ENCODE measurements at regions not wholly inside any gene's neighbourhood (a gene's known extent, or its start where the extent isn't known, plus 50 kb on each side); places are given as distances from the start of the nearest gene placed in this dataset.

- Histone ChIP-seq H3K9me3 (ENCODE audit: control insufficient read depth, insufficient read depth, low read depth, low read length) (no peaks in the 10 kb centered on the region), H3K4me1 (ENCODE audit: control insufficient read depth, insufficient read depth, low read length) (no peaks in the 10 kb centered on the region), H3K4me3 (ENCODE audit: low read depth, low read length) (no peak overlapping the region), H3K27ac (ENCODE audit: extremely low read depth, low read depth, low read length) (no peak overlapping the region), H3K36me3 (ENCODE audit: control insufficient read depth in 2 of 2, insufficient read depth in 1 of 2, low read length in 2 of 2) (no peaks in the 10 kb centered on the region)
- no peak for TF ChIP-seq OVOL3 (tag by site-specific recombination; IDR thresholded peaks at IDR 0.05)
- TF ChIP-seq ZNF174 (tag by site-specific recombination; IDR thresholded peaks at IDR 0.05) = no peak
- TF ChIP-seq, protein P1, sequence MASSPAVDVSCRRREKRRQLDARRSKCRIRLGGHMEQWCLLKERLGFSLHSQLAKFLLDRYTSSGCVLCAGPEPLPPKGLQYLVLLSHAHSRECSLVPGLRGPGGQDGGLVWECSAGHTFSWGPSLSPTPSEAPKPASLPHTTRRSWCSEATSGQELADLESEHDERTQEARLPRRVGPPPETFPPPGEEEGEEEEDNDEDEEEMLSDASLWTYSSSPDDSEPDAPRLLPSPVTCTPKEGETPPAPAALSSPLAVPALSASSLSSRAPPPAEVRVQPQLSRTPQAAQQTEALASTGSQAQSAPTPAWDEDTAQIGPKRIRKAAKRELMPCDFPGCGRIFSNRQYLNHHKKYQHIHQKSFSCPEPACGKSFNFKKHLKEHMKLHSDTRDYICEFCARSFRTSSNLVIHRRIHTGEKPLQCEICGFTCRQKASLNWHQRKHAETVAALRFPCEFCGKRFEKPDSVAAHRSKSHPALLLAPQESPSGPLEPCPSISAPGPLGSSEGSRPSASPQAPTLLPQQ (tag by site-specific recombination; IDR thresholded peaks at IDR 0.05) = no peak
- no peak for TF ChIP-seq ZNF776 (tag by site-specific recombination; IDR thresholded peaks at IDR 0.05; ENCODE audit: borderline replicate concordance)
- no peak for TF ChIP-seq ZNF214 (tag by site-specific recombination; IDR thresholded peaks at IDR 0.05; ENCODE audit: borderline replicate concordance)
- TF ChIP-seq, protein P2, sequence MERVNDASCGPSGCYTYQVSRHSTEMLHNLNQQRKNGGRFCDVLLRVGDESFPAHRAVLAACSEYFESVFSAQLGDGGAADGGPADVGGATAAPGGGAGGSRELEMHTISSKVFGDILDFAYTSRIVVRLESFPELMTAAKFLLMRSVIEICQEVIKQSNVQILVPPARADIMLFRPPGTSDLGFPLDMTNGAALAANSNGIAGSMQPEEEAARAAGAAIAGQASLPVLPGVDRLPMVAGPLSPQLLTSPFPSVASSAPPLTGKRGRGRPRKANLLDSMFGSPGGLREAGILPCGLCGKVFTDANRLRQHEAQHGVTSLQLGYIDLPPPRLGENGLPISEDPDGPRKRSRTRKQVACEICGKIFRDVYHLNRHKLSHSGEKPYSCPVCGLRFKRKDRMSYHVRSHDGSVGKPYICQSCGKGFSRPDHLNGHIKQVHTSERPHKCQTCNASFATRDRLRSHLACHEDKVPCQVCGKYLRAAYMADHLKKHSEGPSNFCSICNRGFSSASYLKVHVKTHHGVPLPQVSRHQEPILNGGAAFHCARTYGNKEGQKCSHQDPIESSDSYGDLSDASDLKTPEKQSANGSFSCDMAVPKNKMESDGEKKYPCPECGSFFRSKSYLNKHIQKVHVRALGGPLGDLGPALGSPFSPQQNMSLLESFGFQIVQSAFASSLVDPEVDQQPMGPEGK (tag by site-specific recombination; IDR thresholded peaks at IDR 0.05) = no peak
- no peak for TF ChIP-seq ZFP3 (tag by site-specific recombination; IDR thresholded peaks at IDR 0.05; ENCODE audit: low read depth)
- no peak for TF ChIP-seq ZNF280C (tag by site-specific recombination; IDR thresholded peaks at IDR 0.05)
- TF ChIP-seq ZEB2 (tag by site-specific recombination; IDR thresholded peaks at IDR 0.05) = no peak
- TF ChIP-seq ZNF274 (IDR thresholded peaks at IDR 0.05; ENCODE audit: low read length) = no peak
- no peak for TF ChIP-seq ZNF274 (tag by site-specific recombination; IDR thresholded peaks at IDR 0.05; ENCODE audit: borderline replicate concordance)
- no peak for TF ChIP-seq ZNF24 (tag by site-specific recombination; IDR thresholded peaks at IDR 0.05)
- no peak for TF ChIP-seq ZNF501 (tag by site-specific recombination; IDR thresholded peaks at IDR 0.05)
- TF ChIP-seq HOXA7 (CRISPR knock-in tag; IDR thresholded peaks at IDR 0.05; ENCODE audit: borderline replicate concordance) = no peak
- TF ChIP-seq ZNF394 (tag by site-specific recombination; IDR thresholded peaks at IDR 0.05; ENCODE audit: borderline replicate concordance) = no peak
- TF ChIP-seq KLF9 (tag by site-specific recombination; IDR thresholded peaks at IDR 0.05; ENCODE audit: low read depth) = no peak
- ChIA-PET CTCF (no interaction called here), POLR2A (no interaction called here)
Observed at GRCh38 chr16:79468631-79469030, 131.9 kb downstream of the MAF start.

DNA sequence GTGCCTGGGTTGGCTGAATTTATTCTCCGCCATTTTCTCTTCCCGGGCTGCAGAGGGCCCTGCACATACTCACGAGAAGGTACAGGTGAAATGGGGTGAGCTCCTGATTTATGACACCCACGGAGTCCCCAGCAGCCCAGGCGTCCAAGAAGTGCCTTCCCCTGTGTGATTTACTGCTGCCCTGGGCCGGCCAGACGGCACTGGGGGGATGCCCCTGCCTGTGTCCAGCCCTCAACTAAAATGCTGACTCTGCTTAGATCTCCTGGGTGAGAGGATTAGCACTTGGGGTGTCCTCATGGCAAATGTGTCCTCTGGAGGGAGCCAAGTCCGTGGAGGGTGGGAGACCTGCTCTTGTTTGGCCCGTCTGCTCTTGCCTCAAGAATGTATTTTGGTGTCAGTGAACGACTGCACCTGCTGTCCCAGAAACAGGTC lies 132.4 kb downstream of the MAF start:
- no peaks in the 10 kb centered on the region for H3K36me3 ChIP-seq (ENCODE audit: control insufficient read depth in 2 of 2, insufficient read depth in 1 of 2, low read length in 2 of 2)
- H3K9me3 ChIP-seq (ENCODE audit: control insufficient read depth, insufficient read depth, low read depth, low read length) = no peaks in the 10 kb centered on the region
- no peak overlapping the region for H3K4me3 ChIP-seq (ENCODE audit: low read depth, low read length)
- TF ChIP-seq ZNF580 (tag by site-specific recombination; IDR thresholded peaks at IDR 0.05) (no peak), GLI4 (tag by site-specific recombination; IDR thresholded peaks at IDR 0.05) (no peak), PBX3 (CRISPR knock-in tag; IDR thresholded peaks at IDR 0.05) (no peak), ZNF610 (tag by site-specific recombination; IDR thresholded peaks at IDR 0.05; ENCODE audit: borderline replicate concordance) (no peak), PRDM4 (tag by site-specific recombination; IDR thresholded peaks at IDR 0.05) (no peak)
- no peaks in the 10 kb centered on the region for H3K4me1 ChIP-seq (ENCODE audit: control insufficient read depth, insufficient read depth, low read length)
- no peak overlapping the region for H3K27ac ChIP-seq (ENCODE audit: extremely low read depth, low read depth, low read length)
- CTCF ChIA-PET = no interaction called here
- POLR2A ChIA-PET = no interaction called here

All from HEK293 (cell line).